Body of pancreas (tissue), 4 donors: ENCODE measurements at regions not wholly inside any gene's neighbourhood (a gene's known extent, or its start where the extent isn't known, plus 50 kb on each side); places are given as distances from the start of the nearest gene placed in this dataset.

ENCODE experiments used
- ATAC-seq: fragments of 150-250 bp; one replicate; pipeline ENCODE4 v1.9.1; 2016
- DNase-seq, 4 donors: peaks; one replicate each; pipeline ENCODE4 v3.0.0-alpha.2; 2019
- H3K27ac ChIP-seq, 4 donors: fragments of 200-600 bp; sonication (generic); 1 replicate in 3 of 4; 2 replicates in 1 of 4; pipeline versions ENCODE4 v1.5.1 to v1.6.1; 2016 to 2019; ENCODE audit warnings: mild to moderate bottlenecking in 1 of 4, mixed read lengths in 1 of 4, moderate library complexity in 1 of 4
- H3K27me3 ChIP-seq, 2 donors: fragments of 200-600 bp; sonication (generic); one replicate each; pipeline ENCODE4 v1.6.0; 2016; ENCODE audit warnings: mild to moderate bottlenecking in 1 of 2
- H3K36me3 ChIP-seq, 2 donors: fragments of 200-600 bp; sonication (generic); replicated peaks in 1 of 2; 2 replicates each; pipeline ENCODE4 v1.5.1; 2016; ENCODE audit warnings: low read depth in 2 of 2; ENCODE audit not compliant: insufficient read depth in 1 of 2
- H3K4me1 ChIP-seq: fragments of 200-600 bp; sonication (generic); one replicate; pipeline ENCODE4 v1.6.0; 2016
- H3K4me3 ChIP-seq, 2 donors: fragments of 200-600 bp; sonication (generic); 1 replicate in 1 of 2; 2 replicates in 1 of 2; pipeline ENCODE4 v1.5.1; 2016 to 2019
- H3K9me3 ChIP-seq, 3 donors: fragments of 200-600 bp; sonication (generic); 1 replicate in 2 of 3; 2 replicates in 1 of 3; pipeline ENCODE4 v1.5.1; 2016
- CTCF ChIP-seq, 7 experiments: fragments of 450-650 bp in 4 of 7; fragments of 200-600 bp in 3 of 7; sonication (generic) in 3 of 7; IDR thresholded peaks; one replicate each; pipeline ENCODE4 v1.5.1; 2016 to 2019; ENCODE audit warnings: antibody characterized with exemption in 7 of 7
- POLR2A ChIP-seq, 3 donors: fragments of 450-650 bp; IDR thresholded peaks; one replicate each; pipeline ENCODE4 v1.6.1; 2016; ENCODE audit warnings: antibody characterized with exemption in 3 of 3, mild to moderate bottlenecking in 2 of 3
- WGBS, 2 donors: methylation state at CpG; one replicate each; pipeline ENCODE4 v1.1.5; 2017; 5-methylcytosine and 5-hydroxymethylcytosine counted together
- intact Hi-C: fragments of 100-400 bp; cut with DNase I; formaldehyde crosslinking; loops from one replicate; pipeline ENCODE4 v1.15.1; 2023

DNA sequence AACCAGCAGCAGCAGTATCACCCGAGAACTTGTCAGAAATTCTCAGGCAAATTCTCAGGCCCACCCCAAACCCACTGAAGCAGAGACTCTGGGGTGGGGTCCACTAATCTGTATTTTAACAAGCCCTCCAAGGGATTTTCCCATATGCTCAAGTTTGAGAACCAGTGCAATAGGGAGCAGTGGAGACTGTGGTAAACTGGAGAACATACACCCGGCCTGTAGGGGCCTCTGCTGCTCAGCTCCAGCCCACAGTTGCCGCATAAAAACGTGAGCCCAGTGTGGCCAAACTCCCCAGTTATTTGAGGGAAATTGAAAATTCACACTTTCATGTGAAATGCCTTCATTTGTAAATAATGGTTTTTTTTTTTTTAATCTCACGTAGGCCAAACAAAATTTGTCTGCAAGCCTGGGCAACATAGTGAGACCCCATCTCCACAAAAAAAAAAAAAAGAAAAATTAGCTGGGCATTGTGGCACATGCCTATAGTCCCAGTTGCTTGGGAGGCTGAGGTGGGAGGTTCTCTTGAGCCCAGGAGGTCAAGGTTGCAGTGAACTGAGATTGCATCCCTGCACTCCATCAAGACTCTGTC lies 97.6 kb upstream of the ZMIZ1 start:
- Histone ChIP-seq H3K36me3 (no peaks in the 10 kb centered on the region), H3K9me3 (no peaks in the 10 kb centered on the region), H3K27ac (no peak overlapping the region), H3K27me3 (no peaks in the 10 kb centered on the region), H3K4me1 (peaks cover 31% of the 10 kb centered on the region), H3K4me3 (no peak overlapping the region)
- intact Hi-C loops: no loop called here
- TF ChIP-seq POLR2A (IDR thresholded peaks at IDR 0.05): no peak
- TF ChIP-seq CTCF (IDR thresholded peaks at IDR 0.05): no peak
- ATAC-seq (no peak), DNase-seq (no peak)
- 92 to 96% methylated on average over 5 of the region's 5 CpGs for WGBS, 2 donors

GRCh38 chr10:78972160-78972946 lies 96.4 kb upstream of the ZMIZ1 start:
- no peaks in the 10 kb centered on the region for H3K9me3 ChIP-seq
- H3K36me3 ChIP-seq: no peaks in the 10 kb centered on the region
- DNase-seq: peak; percentile 67 to 76 (median 74)
- peaks cover 33% of the 10 kb centered on the region for H3K4me1 ChIP-seq
- no peak for TF ChIP-seq CTCF (IDR thresholded peaks at IDR 0.05)
- no peak for TF ChIP-seq POLR2A (IDR thresholded peaks at IDR 0.05)
- ATAC-seq: peak; percentile 52
- intact Hi-C loops: no loop called here
- no peaks in the 10 kb centered on the region for H3K27me3 ChIP-seq
- peak overlapping the region; percentile 95 to 98 (median 98) for H3K27ac ChIP-seq
- 19 to 21% methylated on average over 8 to 9 of the region's 11 CpGs for WGBS, 2 donors
- H3K4me3 ChIP-seq: no peak overlapping the region

- intact Hi-C loops: no loop called here
- H3K4me3 ChIP-seq: no peak overlapping the region
- peak overlapping the region; percentile 95 to 98 (median 98) for H3K27ac ChIP-seq
- peak; percentile 64 to 91 (median 76) for DNase-seq
- H3K27me3 ChIP-seq: no peaks in the 10 kb centered on the region
- no peaks in the 10 kb centered on the region for H3K9me3 ChIP-seq
- no peaks in the 10 kb centered on the region for H3K36me3 ChIP-seq
- ATAC-seq: peak; percentile 82
- H3K4me1 ChIP-seq: peaks cover 41% of the 10 kb centered on the region
- WGBS, 2 donors: 4 to 5% methylated on average over 13 to 49 of the region's 49 CpGs
- TF ChIP-seq POLR2A (IDR thresholded peaks at IDR 0.05) (peak; percentile 60 to 72 (median 67)), CTCF (IDR thresholded peaks at IDR 0.05) (peak in 1 of 7 experiments; percentile 3)
Measured at GRCh38 chr10:78972947-78973900, 95.5 kb upstream of the ZMIZ1 start.

- peak; percentile 67 for ATAC-seq
- Histone ChIP-seq H3K4me1 (peaks cover 41% of the 10 kb centered on the region), H3K4me3 (no peak overlapping the region), H3K9me3 (no peaks in the 10 kb centered on the region), H3K27me3 (no peaks in the 10 kb centered on the region), H3K27ac (peak overlapping the region; percentile 95 to 98 (median 98)), H3K36me3 (no peaks in the 10 kb centered on the region)
- peak in 3 of 4 donors; percentile 76 to 79 (median 79) for DNase-seq
- intact Hi-C loops: no loop called here
- TF ChIP-seq POLR2A (IDR thresholded peaks at IDR 0.05) (peak in 2 of 3 donors; percentile 7 to 9), CTCF (IDR thresholded peaks at IDR 0.05) (peak in 1 of 7 experiments; percentile 15)
- WGBS, 2 donors: 0 to 1% methylated on average over 17 to 42 of the region's 42 CpGs
Measured at GRCh38 chr10:78973901-78974616, 94.7 kb upstream of the ZMIZ1 start.
